HepG2 (cell line): ENCODE measurements at regions not wholly inside any gene's neighbourhood (a gene's known extent, or its start where the extent isn't known, plus 50 kb on each side); places are given as distances from the start of the nearest gene placed in this dataset.
"Not testable (repeated sequence)": the region's sequence is repeated elsewhere in the genome, so short reads cannot be mapped to it uniquely, and the experiment has no call there.

Experiments used
- ATAC-seq: fragments of 200-7000 bp; cut with Tn5 transposase; 3 replicates; pipeline ENCODE4 v1.9.1; 2020; ENCODE audit warnings: mild to moderate bottlenecking, moderate library complexity
- BruUV-seq: library from RNA; stranded (reverse); fragments of 400-500 nt; replicated peaks from 2 replicates; lab custom pipeline; 2021; lab: Mats Ljungman, UMichigan
- CTCF ChIA-PET: fragments of 300-600 bp; formaldehyde crosslinking; extraction: SDS; loops from one replicate; lab custom pipeline; 2021; ENCODE audit warnings: low total read pairs, inconsistent platforms, low intra/inter-chr PET ratio; lab: Yijun Ruan, JAX
- POLR2A ChIA-PET: fragments of 350-600 bp; sonication (Branson Sonifier 250); formaldehyde crosslinking; loops from one replicate; lab custom pipeline; 2020; ENCODE audit warnings: antibody characterized with exemption, inconsistent platforms; lab: Yijun Ruan, JAX
- DNase-seq: peaks from one replicate; pipeline ENCODE4 v3.0.0-alpha.2; 2015; ENCODE audit warnings: low spot score
- FAIRE-seq: peaks from 3 replicates; lab custom pipeline; 2011; peaks lifted over from hg19 to GRCh38; lab: Jason Lieb, UNC
- H2AFZ ChIP-seq: one replicate; pipeline ENCODE4 v1.6.1; 2011; ENCODE audit warnings: low read length, inconsistent platforms
- H3K27ac ChIP-seq: fragments of 300-600 bp; 3 replicates; pipeline ENCODE4 v1.8.0; 2011; ENCODE audit warnings: mixed run types, mild to moderate bottlenecking, mixed read lengths, low read length, inconsistent platforms; ENCODE audit not compliant: insufficient read depth; ENCODE audit errors: extremely low read length
- H3K27me3 ChIP-seq, 2 experiments: fragments of 200-600 bp in 1 of 2; 2 replicates in 1 of 2; 3 replicates in 1 of 2; pipeline versions ENCODE4 v1.6.0 to v1.8.0; 2011; ENCODE audit warnings: low read length in 2 of 2, mild to moderate bottlenecking in 2 of 2, moderate library complexity in 2 of 2, inconsistent platforms in 1 of 2; ENCODE audit not compliant: insufficient read depth in 2 of 2, control insufficient read depth in 1 of 2
- H3K36me3 ChIP-seq, 2 experiments: fragments of 200-600 bp in 1 of 2; replicated peaks in 1 of 2; 2 replicates in 1 of 2; 3 replicates in 1 of 2; pipeline versions ENCODE4 v1.5.1 to v1.8.0; 2011; ENCODE audit warnings: low read length in 2 of 2, inconsistent platforms in 1 of 2; ENCODE audit not compliant: insufficient read depth in 2 of 2, control insufficient read depth in 1 of 2
- H3K4me1 ChIP-seq: 2 replicates; pipeline ENCODE4 v1.5.1; 2012; ENCODE audit warnings: low read length, inconsistent platforms; ENCODE audit not compliant: insufficient read depth
- H3K4me2 ChIP-seq: 2 replicates; pipeline ENCODE4 v1.6.0; 2011; ENCODE audit warnings: low read depth, low read length, inconsistent platforms
- H3K4me3 ChIP-seq, 3 experiments: fragments of 200-600 bp in 1 of 3; sonication (generic), shearing (Covaris generic) in 1 of 3; replicated peaks in 1 of 3; 2 replicates each; pipeline ENCODE4 v1.5.1; 2011 to 2016; ENCODE audit warnings: low read length in 3 of 3, inconsistent platforms in 2 of 3, low read depth in 2 of 3, mild to moderate bottlenecking in 2 of 3, control low read depth in 1 of 3, mixed read lengths in 1 of 3; ENCODE audit not compliant: insufficient read depth in 1 of 3
- H3K79me2 ChIP-seq: one replicate; pipeline ENCODE4 v1.6.1; 2011; ENCODE audit warnings: low read length, inconsistent platforms; ENCODE audit not compliant: insufficient read depth
- H3K9ac ChIP-seq: 2 replicates; pipeline ENCODE4 v1.6.0; 2011; ENCODE audit warnings: mild to moderate bottlenecking, low read depth, low read length, inconsistent platforms; ENCODE audit not compliant: insufficient read depth
- H3K9me3 ChIP-seq: 2 replicates; pipeline ENCODE4 v1.5.1; 2012; ENCODE audit warnings: mild to moderate bottlenecking, low read length
- H4K20me1 ChIP-seq: 2 replicates; pipeline ENCODE4 v1.6.0; 2011; ENCODE audit warnings: inconsistent platforms, mild to moderate bottlenecking, low read length, moderate library complexity; ENCODE audit not compliant: insufficient read depth
- ATF7 ChIP-seq, 2 experiments: fragments of 450-650 bp in 1 of 2; sonication (generic) in 1 of 2; formaldehyde crosslinking in 1 of 2; IDR thresholded peaks; 2 replicates each; pipeline versions ENCODE4 v1.4.0 to v1.6.1; 2016 to 2020; ENCODE audit warnings: antibody characterized with exemption in 1 of 2, mild to moderate bottlenecking in 1 of 2, missing genetic modification reagents in 1 of 2
- HCFC1 ChIP-seq: fragments of 150-350 bp; IDR thresholded peaks from 2 replicates; pipeline ENCODE4 v1.6.1; 2014; ENCODE audit warnings: low read depth, low read length
- SSRP1 ChIP-seq: IDR thresholded peaks from 2 replicates; pipeline ENCODE4 v1.6.1; 2016; ENCODE audit warnings: control low read depth
- ZNF614 ChIP-seq: IDR thresholded peaks from 2 replicates; pipeline ENCODE4 v1.6.1; 2018; ENCODE audit warnings: missing biosample characterization, missing genetic modification reagents, inconsistent platforms, borderline replicate concordance
- ZNF768 ChIP-seq: sonication (generic); formaldehyde crosslinking; IDR thresholded peaks from 2 replicates; pipeline ENCODE4 v1.4.0; 2020; ENCODE audit warnings: missing genetic modification reagents
- WGBS: methylation state at CpG from one replicate; pipeline ENCODE4 v1.1.6; 2017; ENCODE audit warnings: low lambda C conversion rate; 5-methylcytosine and 5-hydroxymethylcytosine counted together
- in situ Hi-C: cut with HindIII; loops from 2 replicates; pipeline ENCODE4 v1.10.0; 2017; ENCODE audit warnings: low pct_unique_long_range_greater_than_20kb; ENCODE audit not compliant: extremely low pct_ligation_motif_present
- intact Hi-C: fragments of 100-400 bp; cut with micrococcal nuclease; formaldehyde crosslinking; loops from one replicate; pipeline ENCODE4 v1.10.0; 2022; ENCODE audit not compliant: unreplicated experiment
- TF ChIP-seq, protein P1 (sequence below): sonication (generic); formaldehyde crosslinking; conservative IDR thresholded peaks from 2 replicates; pipeline ENCODE4 v1.4.0; 2020; ENCODE audit warnings: missing genetic modification reagents

GRCh38 chr1:121458291-121459048 is 273.7 kb downstream of the SRGAP2C start (continued):
- no peak for TF ChIP-seq ZNF614 (CRISPR knock-in tag)
- TF ChIP-seq ATF7 (IDR thresholded peaks at IDR 0.05): no peak
- TF ChIP-seq ATF7 (CRISPR knock-in tag; IDR thresholded peaks at IDR 0.05): no peak
- TF ChIP-seq, protein P1, sequence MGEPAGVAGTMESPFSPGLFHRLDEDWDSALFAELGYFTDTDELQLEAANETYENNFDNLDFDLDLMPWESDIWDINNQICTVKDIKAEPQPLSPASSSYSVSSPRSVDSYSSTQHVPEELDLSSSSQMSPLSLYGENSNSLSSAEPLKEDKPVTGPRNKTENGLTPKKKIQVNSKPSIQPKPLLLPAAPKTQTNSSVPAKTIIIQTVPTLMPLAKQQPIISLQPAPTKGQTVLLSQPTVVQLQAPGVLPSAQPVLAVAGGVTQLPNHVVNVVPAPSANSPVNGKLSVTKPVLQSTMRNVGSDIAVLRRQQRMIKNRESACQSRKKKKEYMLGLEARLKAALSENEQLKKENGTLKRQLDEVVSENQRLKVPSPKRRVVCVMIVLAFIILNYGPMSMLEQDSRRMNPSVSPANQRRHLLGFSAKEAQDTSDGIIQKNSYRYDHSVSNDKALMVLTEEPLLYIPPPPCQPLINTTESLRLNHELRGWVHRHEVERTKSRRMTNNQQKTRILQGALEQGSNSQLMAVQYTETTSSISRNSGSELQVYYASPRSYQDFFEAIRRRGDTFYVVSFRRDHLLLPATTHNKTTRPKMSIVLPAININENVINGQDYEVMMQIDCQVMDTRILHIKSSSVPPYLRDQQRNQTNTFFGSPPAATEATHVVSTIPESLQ (CRISPR knock-in tag): no peak
- no peak for TF ChIP-seq ZNF768

- no peaks in the 10 kb centered on the region for H3K9me3 ChIP-seq
- in situ Hi-C loops (no loop called here), intact Hi-C loops (no loop called here)
- no peaks in the 10 kb centered on the region for H3K4me1 ChIP-seq
- no peaks in the 10 kb centered on the region for H4K20me1 ChIP-seq
- POLR2A ChIA-PET: no interaction called here
- no peak overlapping the region for H2AFZ ChIP-seq
- FAIRE-seq (no peak), ATAC-seq (no peak)
- no peaks in the 10 kb centered on the region for H3K36me3 ChIP-seq
- no peak overlapping the region for H3K9ac ChIP-seq
- BruUV-seq: no TSS peak
- CTCF ChIA-PET: no interaction called here
- H3K79me2 ChIP-seq: no peaks in the 10 kb centered on the region
- no peak for TF ChIP-seq SSRP1 (CRISPR knock-in tag)
- no peak for TF ChIP-seq HCFC1
- TF ChIP-seq, all 625 proteins: peak for 0
- WGBS: 2% methylated on average over 2 of the region's 2 CpGs
- peaks cover 0 to 1% of the 10 kb centered on the region in 2 experiments; a peak in 1 of 5 replicates for H3K27me3 ChIP-seq
- H3K4me3 ChIP-seq: no peak overlapping the region
- no peak for DNase-seq
- no peak overlapping the region for H3K27ac ChIP-seq
- no peak overlapping the region for H3K4me2 ChIP-seq
Observed at GRCh38 chr1:121459235-121459634, 274.5 kb downstream of the SRGAP2C start.

DNA sequence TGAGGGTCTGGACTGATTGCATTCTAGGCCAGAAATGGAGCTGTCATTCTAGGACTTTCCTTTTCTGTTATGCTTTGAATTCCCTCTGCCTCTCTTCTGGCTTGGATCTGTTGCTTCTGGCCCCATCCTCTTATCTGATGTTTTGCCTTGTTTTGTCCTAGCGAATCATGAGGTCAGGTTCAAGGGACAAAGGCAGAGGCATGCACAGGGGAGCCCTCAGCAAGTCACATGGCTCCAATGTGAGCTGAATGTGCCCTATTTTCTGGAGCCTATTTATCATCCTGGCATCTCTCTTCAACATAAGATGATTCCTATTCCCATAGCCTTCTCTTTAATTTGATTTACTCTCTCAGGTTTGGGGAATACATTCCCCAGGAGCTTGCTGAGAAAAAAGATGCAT is 284.6 kb downstream of the SRGAP2C start:
- ATAC-seq, CTCF ChIA-PET, H3K4me3 ChIP-seq, H3K9ac ChIP-seq, H3K4me1 ChIP-seq, H3K79me2 ChIP-seq, H4K20me1 ChIP-seq, intact Hi-C loops, H3K4me2 ChIP-seq, DNase-seq, H3K27me3 ChIP-seq, H3K9me3 ChIP-seq, H3K36me3 ChIP-seq, POLR2A ChIA-PET, H3K27ac ChIP-seq, FAIRE-seq, BruUV-seq, H2AFZ ChIP-seq, in situ Hi-C loops: not testable (repeated sequence)
- WGBS: 0% methylated on average over 1 of the region's 1 CpG

DNA sequence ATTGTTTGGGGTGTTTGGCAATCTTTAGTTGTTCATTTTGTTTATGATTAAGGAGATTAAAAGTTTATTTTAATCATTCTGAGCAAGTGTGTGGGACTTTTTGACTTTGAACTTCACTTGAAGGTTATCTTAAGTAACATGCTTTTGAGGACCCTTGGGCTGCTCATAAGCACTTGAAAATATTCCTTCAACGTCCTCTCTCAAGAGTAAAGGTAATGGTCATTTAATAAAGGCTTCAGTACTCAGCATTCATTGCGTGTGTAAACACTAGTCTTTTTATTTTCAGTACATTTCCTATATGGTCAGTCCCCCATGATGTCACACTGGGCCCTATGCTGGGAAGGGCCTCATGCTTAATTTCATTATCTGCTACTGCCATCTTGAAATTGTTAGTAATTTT is 285.6 kb downstream of the SRGAP2C start:
- H3K27me3 ChIP-seq, CTCF ChIA-PET, FAIRE-seq, H3K36me3 ChIP-seq, H3K79me2 ChIP-seq, H4K20me1 ChIP-seq, H3K4me3 ChIP-seq, BruUV-seq, in situ Hi-C loops, H3K27ac ChIP-seq, ATAC-seq, H3K4me2 ChIP-seq, intact Hi-C loops, H2AFZ ChIP-seq, POLR2A ChIA-PET, H3K4me1 ChIP-seq, H3K9ac ChIP-seq, H3K9me3 ChIP-seq, DNase-seq: not testable (repeated sequence)
- 2% methylated on average over 2 of the region's 2 CpGs for WGBS
